ENCODE measurements at regions not wholly inside any gene's neighbourhood (a gene's known extent, or its start where the extent isn't known, plus 50 kb on each side); places are given as distances from the start of the nearest gene placed in this dataset.
A peak's percentile ranks its signal among the peaks of the same experiment; 100 is the strongest.
"Not testable (repeated sequence)": the region's sequence is repeated elsewhere in the genome, so short reads cannot be mapped to it uniquely, and the experiment has no call there.

DNA sequence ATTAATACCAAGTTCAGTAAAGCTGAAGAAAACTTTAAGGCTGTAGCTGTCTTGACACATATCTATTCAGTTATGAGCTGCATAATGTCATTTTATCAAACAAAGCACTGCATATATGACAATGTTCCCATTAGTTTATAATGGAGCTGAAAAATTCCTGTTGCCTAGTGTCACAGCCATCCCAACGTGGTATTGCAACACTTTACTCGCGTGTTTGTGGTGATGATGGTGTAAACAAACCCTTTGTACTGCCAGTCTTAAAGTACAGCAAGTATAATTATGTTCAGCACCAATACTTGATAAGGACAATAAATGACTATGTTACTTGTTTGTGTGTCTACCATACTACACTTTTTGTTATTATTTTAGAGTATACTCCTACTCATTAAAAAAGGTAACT is 1415.6 kb upstream of the PCDH7 start:
- no peak for DNase-seq (ENCODE audit: low spot score)

DNA sequence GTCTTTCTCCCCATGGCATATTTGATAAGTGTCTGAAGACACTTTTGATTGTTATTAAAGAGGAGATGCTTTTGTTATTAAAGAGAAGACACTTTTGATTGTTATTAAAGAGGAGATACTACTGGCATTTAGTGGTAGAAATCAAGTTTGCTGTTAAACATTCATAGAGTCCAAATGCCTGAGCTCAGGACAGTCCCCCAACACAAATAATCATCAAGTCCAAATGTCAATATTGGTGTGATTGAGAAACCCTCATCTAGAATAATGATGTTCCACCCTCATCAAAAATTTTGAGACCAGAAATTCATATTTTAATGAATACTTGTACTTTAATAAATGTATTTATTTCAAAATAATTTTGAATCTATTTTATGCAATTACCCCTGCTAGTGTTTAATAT is 1412.9 kb upstream of the PCDH7 start:
- no peak for DNase-seq (ENCODE audit: low spot score)

DNA sequence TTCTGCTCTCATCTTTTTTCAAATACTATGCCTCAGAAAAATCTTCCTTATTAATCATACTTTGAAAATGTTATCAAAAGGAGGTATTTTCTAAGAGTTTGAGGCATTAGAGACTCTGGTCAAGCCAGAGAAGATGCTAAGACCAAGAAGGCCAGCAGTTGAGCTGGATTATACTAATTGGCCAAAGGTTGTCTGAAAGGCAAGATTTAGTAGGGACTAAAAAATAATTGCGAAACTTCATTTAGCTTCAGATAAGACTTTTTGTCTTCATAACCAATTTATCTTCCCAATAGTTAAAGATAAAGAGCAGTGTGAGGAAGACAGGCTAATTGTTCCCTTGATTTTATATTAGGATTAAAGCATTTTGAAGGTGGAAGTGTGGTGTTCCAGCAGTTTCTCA is 1412.4 kb upstream of the PCDH7 start:
- DNase-seq (ENCODE audit: low spot score) = no peak

DNA sequence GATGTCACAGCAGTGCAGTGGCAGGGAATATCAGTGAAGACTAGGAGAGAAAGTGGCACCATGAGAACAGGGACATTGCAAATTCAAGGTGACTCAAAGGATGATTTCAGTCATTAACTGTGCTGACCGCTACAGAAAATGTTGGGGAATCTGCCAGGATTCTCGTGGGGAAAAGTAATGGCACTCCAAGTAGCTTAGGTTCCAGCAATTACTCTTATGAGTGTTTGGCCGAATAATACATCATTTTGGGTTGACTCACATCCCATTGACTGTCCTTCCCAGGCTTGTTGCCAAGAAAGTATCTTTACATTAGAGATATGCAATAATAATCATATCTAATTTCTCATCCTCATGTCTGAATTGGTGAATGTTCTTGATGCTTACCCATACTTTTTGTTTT is 1411.1 kb upstream of the PCDH7 start:
- no peak for DNase-seq (ENCODE audit: low spot score)

DNA sequence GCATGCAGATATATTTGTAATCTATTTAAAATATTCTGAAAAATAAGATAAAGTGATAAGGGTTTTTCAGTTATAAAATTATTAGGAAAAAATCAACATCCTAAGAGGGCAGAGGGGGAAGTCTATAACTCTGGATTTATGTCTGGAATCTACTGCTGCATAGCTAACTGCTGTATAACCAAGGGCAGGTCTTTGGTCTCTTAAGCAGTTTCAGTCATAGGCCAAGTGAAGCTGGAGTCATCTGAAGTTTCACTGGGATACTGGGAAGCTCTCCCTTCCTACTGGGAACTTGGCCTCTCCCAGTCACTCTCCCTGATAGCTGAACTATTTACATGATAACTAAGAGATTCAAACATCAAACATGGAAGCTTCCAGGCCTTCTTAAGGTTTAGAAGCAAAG is 1409.9 kb upstream of the PCDH7 start:
- DNase-seq (ENCODE audit: low spot score) = no peak

DNA sequence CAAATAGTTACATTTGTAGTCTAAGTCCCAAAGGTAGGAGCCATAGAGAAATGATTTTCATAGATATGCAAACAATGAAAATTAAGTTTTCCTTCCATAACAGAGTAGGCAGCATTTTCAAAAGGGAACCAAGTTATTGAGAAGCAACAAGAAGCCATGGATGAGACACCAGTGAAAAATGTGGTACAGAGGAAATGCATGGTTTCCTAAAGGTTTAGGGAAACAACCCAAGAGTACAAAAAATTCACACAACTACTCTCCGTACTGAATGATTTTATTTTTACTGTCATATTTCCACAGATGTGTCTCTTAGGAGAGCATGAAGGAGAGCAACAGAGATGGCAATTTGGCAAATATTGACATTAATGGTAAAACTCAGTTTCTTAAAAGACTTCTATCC is 1408.9 kb upstream of the PCDH7 start:
- DNase-seq (ENCODE audit: low spot score) = no peak

DNA sequence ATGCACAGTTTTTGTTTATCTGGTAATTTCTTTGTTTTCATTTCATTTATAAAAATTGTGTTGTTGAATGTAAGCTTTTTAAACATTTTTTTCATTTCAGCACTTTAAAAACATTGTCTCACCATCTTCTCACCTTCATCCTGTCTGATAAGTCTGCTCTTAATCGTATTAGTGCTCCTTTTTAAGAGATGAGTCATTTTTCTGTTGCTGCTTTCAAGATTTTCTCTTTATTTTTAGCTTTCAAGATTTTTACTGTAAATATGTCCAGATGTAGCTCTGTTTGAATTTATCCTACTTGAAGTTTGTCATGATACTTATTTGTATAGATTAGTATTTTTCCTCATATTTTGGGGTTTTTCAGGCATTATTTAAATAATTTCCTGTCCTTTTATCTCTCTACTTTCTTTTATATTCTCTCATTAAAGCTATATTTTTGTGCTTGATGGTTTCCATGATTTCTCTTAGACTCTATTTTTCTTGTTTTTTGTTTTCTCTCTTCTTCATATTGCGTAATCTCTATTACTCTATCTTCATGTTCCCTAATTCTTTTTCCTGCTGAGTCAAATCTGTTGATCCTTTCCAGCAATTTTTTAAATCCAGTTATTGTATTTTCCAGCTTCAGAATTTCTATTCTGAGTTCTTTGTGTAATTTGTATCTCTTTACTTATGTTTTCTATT is 1400.4 kb upstream of the PCDH7 start:
- no peak for DNase-seq (ENCODE audit: low spot score)

DNA sequence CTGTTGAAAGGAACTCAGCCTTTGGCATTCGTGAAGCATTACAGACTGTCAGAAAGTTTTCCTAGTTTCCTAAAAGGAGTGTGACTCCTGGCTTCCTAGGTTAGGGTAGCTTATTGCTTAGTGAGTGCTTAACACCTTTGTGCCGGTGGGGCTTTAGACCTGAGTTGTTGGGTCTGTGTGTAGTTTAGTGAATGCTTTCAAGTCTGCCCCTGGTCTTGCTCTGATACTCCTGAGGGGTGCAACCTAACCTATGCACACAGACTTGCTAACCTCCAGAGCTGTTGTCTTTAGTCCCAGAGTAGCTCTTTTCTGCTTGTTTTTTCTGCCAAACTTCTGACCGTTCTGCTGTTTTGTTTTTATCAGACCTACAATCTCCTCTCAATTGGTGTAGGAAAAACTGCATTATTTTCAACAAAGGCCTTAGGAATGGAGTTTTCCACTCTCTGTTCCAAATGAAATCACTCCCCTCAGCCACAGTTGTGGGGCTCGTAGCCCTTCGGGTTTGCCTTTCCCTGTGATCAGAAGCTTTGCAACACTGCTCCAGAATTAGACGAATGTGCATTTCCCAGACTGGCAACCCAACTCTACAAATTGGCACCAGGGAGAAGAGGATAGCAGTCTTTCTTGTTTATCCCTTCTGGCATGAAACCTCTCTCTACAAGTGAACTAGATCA is 1399.1 kb upstream of the PCDH7 start:
- no peak for DNase-seq (ENCODE audit: low spot score)

DNA sequence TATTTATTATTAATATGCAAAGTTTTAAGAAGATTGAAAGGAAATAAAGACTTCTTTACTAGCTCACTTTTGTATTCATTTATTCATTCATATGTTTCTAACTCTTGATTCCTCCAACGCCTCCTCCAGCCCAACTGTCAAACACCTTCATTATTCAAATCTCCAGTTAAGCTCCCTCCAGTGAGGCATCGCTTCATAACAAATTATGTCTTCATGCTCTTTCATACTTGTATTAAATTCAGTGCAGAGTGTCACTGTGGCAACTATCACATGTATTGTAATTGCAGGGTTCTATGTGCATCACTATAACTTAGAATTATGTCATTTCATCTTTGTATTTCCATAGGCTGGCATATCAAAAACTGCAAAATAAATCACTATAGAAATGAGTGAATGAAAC is 1394.2 kb upstream of the PCDH7 start:
- DNase-seq (ENCODE audit: low spot score) = peak; percentile 56

DNA sequence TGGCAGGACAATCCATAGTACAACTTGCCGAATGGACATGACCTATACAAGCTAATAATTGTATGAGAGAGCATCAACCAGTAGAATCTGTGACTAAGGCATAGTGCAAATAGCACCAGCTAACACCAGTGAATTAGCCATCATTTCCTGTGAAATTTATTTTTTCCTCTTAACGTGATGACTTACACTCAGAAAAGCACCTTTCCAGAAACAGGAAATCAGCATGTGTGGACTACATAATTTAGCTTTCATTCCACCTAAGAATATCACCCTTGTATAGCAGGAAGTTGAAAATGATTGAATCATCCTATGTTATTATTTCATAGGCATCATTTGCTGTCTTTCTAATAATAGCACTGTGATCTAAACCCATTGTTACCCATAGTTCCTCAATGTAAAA is 1393.4 kb upstream of the PCDH7 start:
- DNase-seq (ENCODE audit: low spot score) = no peak

DNA sequence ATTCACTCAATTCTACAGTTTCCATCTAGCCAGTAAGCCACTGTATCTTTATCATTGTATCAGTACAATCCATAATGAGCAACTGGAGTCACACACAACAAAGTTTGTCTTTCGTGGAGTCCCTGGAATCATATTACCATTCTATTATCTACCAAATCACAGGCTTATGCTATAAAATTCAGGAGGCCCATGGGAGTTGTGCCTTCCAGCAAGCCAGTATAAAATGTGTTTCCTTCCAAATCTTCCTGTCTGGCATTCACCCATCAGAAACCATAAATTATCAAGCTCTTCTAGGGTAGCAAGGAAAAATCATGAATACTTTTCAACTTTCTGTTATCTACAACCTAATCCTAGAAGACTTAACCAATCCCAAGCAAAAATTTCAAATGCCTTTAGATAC is 1383.3 kb upstream of the PCDH7 start:
- no peak for DNase-seq (ENCODE audit: low spot score)

DNA sequence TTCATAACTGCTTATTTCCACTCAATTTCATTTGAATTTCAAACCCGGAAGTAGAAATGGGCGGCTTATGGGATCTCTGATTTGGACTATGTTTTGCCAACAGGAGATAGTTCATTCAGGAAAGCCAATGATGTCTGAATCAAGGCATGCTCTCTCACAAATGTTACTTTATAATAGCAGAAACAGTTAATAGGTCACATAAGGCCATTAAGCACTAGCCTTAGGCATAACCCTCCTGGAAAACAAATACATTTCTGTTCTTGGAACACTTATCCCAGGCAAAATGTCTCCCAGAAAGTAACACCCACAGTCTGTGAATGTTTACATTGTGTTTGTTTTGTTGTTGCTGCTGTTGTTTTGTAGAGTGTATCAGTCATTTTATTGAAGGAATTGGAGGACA is 1347.2 kb upstream of the PCDH7 start:
- DNase-seq (ENCODE audit: low spot score) = no peak

DNA sequence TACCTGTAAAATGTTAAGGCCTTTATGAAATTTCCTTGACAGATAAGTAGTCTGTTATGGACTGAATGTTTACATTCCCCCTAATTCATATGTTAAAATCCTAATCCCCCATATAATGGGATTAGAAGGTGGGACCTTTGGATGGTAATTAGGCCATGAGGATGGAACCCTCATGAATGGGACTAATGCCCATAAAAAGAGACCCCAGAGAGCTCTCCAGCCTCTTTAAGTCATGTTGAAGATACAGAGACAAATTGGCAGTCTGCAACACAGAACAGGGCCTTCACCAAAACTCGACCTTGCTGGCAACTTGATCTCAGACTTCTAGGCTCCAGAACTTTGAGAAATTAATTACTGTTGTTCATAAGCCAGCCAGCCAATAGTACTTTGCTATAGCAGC is 1344.5 kb upstream of the PCDH7 start:
- DNase-seq (ENCODE audit: low spot score) = no peak

DNA sequence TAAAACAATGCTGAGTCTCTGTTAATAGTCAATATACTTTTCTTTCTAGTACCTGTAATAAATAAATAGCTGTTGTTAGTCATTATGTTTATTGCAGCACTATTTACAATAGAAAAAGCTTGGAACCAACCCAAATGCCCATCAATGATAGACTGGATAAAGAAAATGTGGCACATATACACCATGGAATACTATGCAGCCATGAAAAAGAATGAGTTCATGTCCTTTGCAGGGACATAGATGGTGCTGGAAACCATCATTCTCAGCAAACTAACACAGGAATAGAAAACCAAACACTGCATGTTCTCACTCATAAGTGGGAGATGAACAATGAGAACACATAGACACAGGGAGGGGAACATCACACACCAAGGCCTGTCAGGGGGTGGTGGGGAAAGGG is 1341.9 kb upstream of the PCDH7 start:
- not testable (repeated sequence) for DNase-seq (ENCODE audit: low spot score)

DNA sequence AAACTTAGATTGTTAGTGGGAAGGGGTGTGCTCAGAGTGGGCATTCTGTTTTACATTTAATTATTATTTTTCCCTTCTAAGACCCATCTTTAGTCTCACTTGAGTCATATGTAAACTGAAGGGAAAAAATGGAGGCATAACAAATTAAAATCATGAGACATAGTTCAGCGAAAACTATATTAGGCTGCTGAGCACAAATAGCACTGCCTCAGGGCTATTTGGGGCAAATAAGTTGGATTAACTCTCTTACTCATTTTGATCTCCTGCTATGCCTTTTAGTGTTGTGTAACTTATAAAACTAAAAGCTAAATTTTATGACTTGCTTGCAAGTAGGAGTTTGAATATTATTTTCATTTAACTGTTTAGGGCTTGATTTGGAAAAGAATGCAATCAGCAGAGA is 1329.2 kb upstream of the PCDH7 start:
- DNase-seq (ENCODE audit: low spot score) = no peak

DNA sequence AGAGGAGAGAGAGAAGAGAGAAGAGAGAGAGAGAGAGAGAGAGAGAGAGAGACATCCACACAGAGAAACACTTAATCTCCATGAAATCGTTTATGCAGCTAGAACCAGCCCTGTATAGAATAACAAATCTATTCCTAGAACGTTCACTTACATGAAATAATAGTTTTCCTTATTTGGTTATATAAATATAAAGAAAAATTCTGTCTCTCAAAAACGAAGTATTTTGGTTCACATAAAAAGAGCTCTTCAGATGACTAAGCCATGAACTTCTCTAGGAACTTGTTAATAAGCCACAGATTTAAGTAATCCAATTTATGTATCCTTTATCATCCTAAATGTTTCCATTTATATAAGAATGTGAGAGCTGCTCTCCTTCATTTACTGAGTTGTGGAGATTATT is 1315.1 kb upstream of the PCDH7 start:
- DNase-seq (ENCODE audit: low spot score) = no peak

DNA sequence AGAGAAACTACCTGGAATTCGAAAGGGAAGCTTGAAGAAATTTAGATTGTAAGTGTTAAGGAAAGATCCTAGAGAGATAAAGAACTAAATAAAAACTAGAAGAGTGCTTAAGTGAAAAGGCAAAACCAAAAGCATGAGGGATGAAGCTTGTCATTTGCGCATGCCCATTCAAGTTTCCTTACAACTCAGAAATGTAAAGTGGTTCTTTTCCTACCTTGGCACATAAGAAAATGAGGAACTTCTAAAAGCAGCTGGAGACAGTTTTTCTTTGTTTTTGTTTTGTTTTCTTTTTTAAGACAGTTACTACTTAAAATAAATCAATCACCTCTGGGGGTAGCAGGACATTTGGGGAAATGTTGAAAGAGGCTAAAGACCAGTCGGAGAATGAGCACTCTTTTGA is 1304.4 kb upstream of the PCDH7 start:
- DNase-seq (ENCODE audit: low spot score) = no peak

DNA sequence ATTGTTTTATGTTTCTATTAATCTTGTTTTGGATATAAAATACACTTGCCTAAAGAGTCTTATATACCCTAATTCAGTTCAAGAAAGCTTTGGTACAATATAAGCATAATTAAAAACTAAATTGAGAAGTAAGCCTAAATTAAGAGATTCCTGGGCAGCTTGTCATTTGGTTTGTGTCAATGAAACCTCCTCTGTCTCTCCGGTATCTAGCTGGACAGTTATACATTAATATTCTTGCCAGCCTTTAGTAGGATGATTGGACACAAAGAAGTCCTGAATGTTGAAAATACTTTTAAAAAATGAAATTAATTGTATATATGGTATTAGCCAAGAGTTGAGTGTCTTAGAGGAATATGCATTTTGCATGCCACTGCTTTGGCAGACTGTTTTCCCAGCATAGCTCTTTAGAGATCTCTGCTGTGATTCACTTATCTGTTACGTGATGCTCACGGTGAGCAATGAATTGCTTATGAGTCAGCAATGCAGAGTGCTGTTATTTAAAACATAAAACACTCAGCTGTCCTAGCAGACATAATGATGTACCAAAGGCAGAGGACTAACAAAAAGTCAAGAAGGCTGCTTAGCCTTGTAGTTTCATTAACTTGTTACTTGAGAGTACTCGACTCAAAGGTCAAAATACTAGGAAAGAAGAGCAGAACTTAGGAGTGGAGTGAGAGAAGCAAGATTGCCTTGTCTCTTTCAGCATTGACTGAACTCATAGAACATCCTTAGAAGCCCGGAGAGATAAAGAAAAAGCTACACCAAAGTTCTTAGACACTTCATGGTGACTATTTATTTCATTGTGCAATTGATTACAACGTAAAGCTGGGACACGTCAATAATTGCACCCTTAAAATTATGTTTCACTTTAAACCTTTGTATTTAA is 1296.1 kb upstream of the PCDH7 start:
- DNase-seq (ENCODE audit: low spot score) = peak; percentile 7

DNA sequence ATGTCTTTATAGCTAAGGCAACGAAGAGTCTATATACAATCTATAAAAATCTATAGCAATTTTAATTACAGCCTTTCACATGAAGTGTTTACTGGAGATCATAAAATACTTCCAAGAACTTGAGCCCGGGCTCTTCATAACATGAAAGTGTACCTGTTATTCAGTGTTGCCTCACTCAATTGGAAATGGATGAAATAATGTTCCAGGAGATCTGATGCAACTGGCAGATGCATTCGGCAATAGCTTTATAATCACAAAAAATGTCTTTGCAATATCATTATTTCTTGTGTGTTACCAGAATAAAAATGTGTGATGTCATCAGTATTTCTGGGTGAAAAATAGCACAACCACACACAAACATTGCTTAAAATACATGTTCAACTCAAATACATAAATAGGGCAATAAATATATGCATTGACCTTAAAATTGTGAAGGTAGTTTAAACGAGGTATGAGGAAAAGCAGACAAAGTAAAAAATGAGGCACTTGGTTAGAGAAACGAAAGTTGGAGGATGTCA is 1266.8 kb upstream of the PCDH7 start:
- no peak for DNase-seq (ENCODE audit: low spot score)

DNA sequence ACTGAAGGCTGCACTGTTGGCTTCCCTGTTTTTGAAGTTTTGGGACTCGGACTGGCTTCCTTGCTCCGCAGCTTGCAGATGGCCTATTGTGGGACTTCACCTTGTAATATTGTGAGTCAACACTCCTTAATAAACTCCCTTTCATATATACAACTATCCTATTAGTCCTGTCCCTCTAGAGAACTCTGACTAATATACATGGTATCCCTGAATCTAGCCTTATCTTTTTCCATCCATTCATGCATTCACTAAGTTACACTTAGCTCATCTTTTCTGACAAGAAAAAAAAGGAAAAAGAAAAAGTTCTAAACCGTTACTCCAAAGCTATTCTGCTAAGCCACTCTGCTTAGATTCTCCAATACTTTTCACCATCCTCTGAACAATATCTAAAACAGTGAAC is 1260.2 kb upstream of the PCDH7 start:
- no peak for DNase-seq (ENCODE audit: low spot score)

DNA sequence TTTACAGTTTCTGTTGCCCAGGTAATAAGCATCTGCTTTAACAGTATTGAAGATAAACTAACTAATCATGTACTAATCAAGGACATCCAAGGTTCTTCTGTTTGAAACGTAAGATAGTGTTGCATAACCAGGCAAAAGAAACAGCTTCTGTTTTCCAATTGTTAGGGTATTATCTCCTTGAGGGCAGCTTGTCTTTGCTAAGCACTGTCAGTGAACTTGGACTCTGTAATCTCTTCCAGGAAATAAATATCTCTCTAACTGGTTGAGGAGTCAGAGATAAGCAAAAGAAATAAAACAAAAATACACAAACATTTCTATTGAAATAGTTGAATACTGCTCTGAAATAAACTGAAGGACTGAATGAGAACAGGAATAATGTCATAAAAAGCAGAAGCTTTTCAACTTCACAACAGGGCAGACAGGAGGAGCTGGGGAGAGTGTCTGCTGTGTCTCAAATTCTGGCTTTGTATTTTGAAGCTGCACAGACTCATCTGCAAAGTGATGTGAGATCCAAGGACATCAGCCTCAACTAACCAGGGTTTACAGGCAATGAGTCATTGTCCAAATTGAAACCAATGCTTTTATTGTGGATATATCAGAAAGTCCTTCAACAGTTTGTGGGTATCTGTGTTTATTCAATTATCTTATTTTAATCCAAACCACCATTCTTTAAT is 1253.0 kb upstream of the PCDH7 start:
- no peak for DNase-seq (ENCODE audit: low spot score)

Measured in putamen (tissue), 1 donor.